ENCODE measurements at regions not wholly inside any gene's neighbourhood (a gene's known extent, or its start where the extent isn't known, plus 50 kb on each side); places are given as distances from the start of the nearest gene placed in this dataset.
"Not testable (repeated sequence)": the region's sequence is repeated elsewhere in the genome, so short reads cannot be mapped to it uniquely, and the experiment has no call there.

DNA sequence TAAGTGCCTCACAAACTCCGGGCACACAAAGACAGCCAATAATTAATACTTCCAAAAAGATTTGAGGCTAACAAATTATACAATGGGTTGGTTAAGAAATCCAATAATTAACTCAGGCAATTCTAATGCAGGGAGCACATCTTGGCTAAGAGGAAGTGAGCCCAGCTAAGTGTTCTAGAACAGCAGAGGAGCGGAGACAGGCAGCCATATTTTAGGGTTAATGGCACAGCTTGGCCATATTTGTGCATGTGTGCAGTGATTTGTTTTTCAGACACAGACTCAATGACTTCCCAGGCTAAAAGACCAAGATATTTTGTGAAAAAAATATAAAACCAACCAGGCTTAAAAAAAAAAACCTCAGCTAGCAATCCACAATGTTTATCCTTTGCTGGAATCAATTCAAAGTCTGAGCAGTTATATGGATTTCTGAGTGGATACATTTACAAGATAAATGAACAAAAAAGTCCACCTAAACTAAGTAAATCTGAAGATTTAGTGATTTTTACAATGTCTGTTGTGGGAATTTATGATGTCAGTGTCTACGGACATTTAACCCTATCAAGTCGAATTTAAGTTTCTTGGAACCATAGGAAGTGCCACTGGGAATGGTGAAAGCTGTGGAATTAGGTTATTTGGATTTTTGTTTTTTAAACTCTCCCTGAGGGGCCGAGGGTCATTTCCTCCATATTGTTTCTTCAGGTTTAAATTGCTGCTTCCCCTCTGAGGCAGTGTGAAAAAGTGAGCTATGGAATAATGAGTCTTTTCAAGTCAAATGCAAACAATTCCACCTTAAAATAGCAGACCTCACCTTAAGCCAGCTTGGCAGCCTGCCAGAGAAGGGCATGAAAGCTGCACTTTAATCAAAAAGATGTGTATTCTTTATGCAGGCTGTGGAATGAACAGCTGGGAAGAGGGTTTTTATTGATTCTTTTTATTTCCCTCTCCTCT is 413.7 kb upstream of the TBL1XR1 start:
- peaks cover 6% of the 10 kb centered on the region for H3K4me1 Mint-ChIP-seq
- H3K27ac Mint-ChIP-seq = no peak overlapping the region
- no peaks in the 10 kb centered on the region for H3K27me3 Mint-ChIP-seq

GRCh38 chr3:177611752-177612334 is 414.6 kb upstream of the TBL1XR1 start:
- Mint-ChIP-seq H3K27ac (no peak overlapping the region), H3K4me1 (peaks cover 4% of the 10 kb centered on the region), H3K36me3 (ENCODE audit: low read depth) (no peaks in the 10 kb centered on the region), H3K9me3 (no peaks in the 10 kb centered on the region), H3K27me3 (no peaks in the 10 kb centered on the region), H3K4me3 (no peak overlapping the region)
- no peak for ATAC-seq (replicated peaks)

More for the DNA sequence above, 413.7 kb upstream of the TBL1XR1 start:
- no peak overlapping the region for H3K4me3 Mint-ChIP-seq
- ATAC-seq (replicated peaks) = no peak
- no peaks in the 10 kb centered on the region for H3K36me3 Mint-ChIP-seq (ENCODE audit: low read depth)
- no peaks in the 10 kb centered on the region for H3K9me3 Mint-ChIP-seq

DNA sequence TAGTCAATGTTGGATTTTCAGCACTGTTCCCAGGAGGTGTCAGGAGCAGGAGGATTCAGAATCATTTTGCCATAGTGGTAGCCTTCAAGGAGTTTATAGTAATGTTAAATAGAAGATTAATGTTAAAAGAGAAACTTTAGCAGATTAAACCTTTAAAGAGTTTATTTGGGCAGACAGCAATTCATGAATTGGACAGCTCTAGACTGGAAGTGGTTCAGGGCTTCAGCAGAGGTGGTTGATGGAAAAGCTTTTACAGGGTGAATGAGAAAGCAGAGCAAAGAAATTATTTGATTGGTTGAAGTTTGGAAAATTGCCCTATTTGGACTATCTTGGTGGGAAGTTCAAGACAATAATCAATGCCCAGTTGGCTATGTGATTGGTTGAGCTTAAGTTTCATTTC is 416.6 kb upstream of the TBL1XR1 start:
- no peak overlapping the region for H3K4me3 Mint-ChIP-seq
- no peaks in the 10 kb centered on the region for H3K9me3 Mint-ChIP-seq
- H3K4me1 Mint-ChIP-seq = no peaks in the 10 kb centered on the region
- H3K27me3 Mint-ChIP-seq = no peaks in the 10 kb centered on the region
- no peak for ATAC-seq (replicated peaks)
- no peaks in the 10 kb centered on the region for H3K36me3 Mint-ChIP-seq (ENCODE audit: low read depth)
- no peak overlapping the region for H3K27ac Mint-ChIP-seq

- Mint-ChIP-seq H3K4me1 (no peaks in the 10 kb centered on the region), H3K27ac (no peak overlapping the region), H3K36me3 (ENCODE audit: low read depth) (no peaks in the 10 kb centered on the region), H3K9me3 (no peaks in the 10 kb centered on the region), H3K4me3 (no peak overlapping the region), H3K27me3 (no peaks in the 10 kb centered on the region)
- no peak for ATAC-seq (replicated peaks)
Measured at GRCh38 chr3:177615015-177615414, 417.7 kb upstream of the TBL1XR1 start.

DNA sequence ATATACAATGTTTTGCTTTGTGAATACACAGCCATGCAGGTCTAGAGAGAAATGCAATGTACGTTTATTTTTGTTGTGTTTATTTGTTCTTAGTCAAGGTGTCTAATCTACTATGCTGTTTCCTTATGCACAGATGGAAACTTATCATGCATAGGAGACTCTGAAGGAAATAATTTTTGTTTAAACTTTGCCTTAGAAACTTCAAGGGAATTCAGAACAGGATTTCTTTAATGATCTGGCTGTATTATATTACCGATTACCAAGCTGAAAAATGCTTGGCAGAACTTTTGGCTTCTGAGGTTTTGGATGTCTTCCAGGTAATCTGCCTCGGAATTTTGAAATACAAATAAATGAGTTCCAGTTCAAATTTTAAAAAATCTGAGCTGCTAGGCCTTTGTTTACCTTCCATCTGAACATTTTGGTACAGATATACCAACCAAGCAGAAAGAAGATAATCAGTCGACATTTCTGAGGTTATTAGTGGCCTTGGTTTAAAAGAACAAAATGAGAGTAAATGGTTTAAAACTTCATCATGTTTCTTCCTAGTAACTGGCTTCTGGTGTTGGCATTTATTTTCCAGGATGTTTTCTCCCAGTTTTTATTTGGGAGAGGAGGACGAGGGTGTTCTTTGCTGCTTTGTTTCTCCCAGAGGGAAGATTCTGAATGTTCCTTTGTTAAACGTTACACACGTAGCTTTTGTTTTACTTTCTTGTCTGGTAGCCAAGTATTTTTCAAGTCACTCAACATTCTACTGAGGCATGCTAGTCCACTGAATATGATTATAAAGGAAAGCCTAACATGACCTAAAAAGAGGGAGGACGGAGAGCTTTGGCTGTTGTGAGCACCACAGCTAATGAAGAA is 421.8 kb upstream of the TBL1XR1 start:
- Mint-ChIP-seq H3K27me3 (no peaks in the 10 kb centered on the region), H3K27ac (no peak overlapping the region), H3K36me3 (ENCODE audit: low read depth) (no peaks in the 10 kb centered on the region), H3K9me3 (no peaks in the 10 kb centered on the region), H3K4me1 (peaks cover 9% of the 10 kb centered on the region), H3K4me3 (no peak overlapping the region)
- ATAC-seq (replicated peaks) = no peak

- Mint-ChIP-seq H3K4me3 (no peak overlapping the region), H3K27me3 (no peaks in the 10 kb centered on the region), H3K36me3 (ENCODE audit: low read depth) (no peaks in the 10 kb centered on the region), H3K27ac (no peak overlapping the region), H3K9me3 (no peaks in the 10 kb centered on the region), H3K4me1 (peaks cover 14% of the 10 kb centered on the region)
- ATAC-seq (replicated peaks) = no peak
Measured at GRCh38 chr3:177620073-177620472, 422.8 kb upstream of the TBL1XR1 start.

DNA sequence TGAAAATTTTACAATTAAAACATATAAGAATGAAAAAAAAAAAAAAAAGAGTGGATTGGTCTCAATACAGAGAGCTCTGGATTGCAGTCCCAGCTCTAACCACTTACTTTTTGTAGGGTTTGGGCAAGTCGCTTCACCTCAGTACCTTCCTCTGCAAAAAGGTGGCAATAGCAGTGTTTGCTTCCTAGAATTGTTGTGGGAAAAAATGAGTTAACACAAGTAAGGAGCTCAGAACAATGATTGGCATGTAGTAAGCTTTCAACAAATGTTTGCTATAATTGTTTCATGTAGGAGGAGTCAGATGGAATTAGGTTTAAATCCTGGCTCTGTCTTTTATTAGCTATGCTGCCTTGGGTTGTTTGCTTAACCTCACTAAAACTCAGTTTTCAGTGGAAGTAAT is 425.2 kb upstream of the TBL1XR1 start:
- H3K27ac Mint-ChIP-seq = no peak overlapping the region
- no peaks in the 10 kb centered on the region for H3K27me3 Mint-ChIP-seq
- H3K36me3 Mint-ChIP-seq (ENCODE audit: low read depth) = no peaks in the 10 kb centered on the region

GRCh38 chr3:177622982-177623617 is 425.8 kb upstream of the TBL1XR1 start:
- no peaks in the 10 kb centered on the region for H3K9me3 Mint-ChIP-seq
- no peaks in the 10 kb centered on the region for H3K27me3 Mint-ChIP-seq
- no peak overlapping the region for H3K4me3 Mint-ChIP-seq
- H3K4me1 Mint-ChIP-seq = peaks cover 14% of the 10 kb centered on the region
- no peak for ATAC-seq (replicated peaks)
- no peak overlapping the region for H3K27ac Mint-ChIP-seq
- no peaks in the 10 kb centered on the region for H3K36me3 Mint-ChIP-seq (ENCODE audit: low read depth)

More for the DNA sequence above, 425.2 kb upstream of the TBL1XR1 start:
- no peak for ATAC-seq (replicated peaks)
- Mint-ChIP-seq H3K9me3 (no peaks in the 10 kb centered on the region), H3K4me1 (peaks cover 14% of the 10 kb centered on the region), H3K4me3 (no peak overlapping the region)

GRCh38 chr3:177624528-177625495 is 427.5 kb upstream of the TBL1XR1 start:
- Mint-ChIP-seq H3K27ac (peak overlapping the region; percentile 49), H3K36me3 (ENCODE audit: low read depth) (no peaks in the 10 kb centered on the region), H3K4me3 (peak overlapping the region; percentile 49), H3K27me3 (no peaks in the 10 kb centered on the region), H3K4me1 (peaks cover 14% of the 10 kb centered on the region), H3K9me3 (no peaks in the 10 kb centered on the region)
- peak; percentile 82 for ATAC-seq (replicated peaks)

DNA sequence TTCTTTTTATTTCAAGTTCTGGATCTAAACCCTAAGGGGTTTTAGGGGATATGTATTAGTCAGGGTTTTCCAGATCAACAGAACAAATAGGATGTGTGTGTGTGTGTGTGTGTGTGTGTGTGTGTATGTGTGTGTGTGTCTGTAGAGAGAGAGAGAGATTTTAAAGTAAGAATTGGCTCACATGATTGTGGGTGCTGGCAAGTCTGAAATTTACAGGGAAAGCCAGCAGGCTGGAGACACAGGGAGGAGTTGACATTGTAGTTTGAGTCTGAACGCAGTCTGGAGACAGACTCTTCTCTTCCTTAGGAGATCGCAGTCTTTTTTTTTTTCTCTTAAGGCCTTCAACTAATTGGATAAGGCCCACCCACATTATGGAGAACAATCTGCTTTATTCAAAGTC is 428.8 kb upstream of the TBL1XR1 start:
- H3K4me3 Mint-ChIP-seq = no peak overlapping the region
- no peaks in the 10 kb centered on the region for H3K27me3 Mint-ChIP-seq
- no peaks in the 10 kb centered on the region for H3K9me3 Mint-ChIP-seq
- no peak for ATAC-seq (replicated peaks)
- no peaks in the 10 kb centered on the region for H3K36me3 Mint-ChIP-seq (ENCODE audit: low read depth)
- H3K27ac Mint-ChIP-seq = no peak overlapping the region
- peaks cover 14% of the 10 kb centered on the region for H3K4me1 Mint-ChIP-seq

DNA sequence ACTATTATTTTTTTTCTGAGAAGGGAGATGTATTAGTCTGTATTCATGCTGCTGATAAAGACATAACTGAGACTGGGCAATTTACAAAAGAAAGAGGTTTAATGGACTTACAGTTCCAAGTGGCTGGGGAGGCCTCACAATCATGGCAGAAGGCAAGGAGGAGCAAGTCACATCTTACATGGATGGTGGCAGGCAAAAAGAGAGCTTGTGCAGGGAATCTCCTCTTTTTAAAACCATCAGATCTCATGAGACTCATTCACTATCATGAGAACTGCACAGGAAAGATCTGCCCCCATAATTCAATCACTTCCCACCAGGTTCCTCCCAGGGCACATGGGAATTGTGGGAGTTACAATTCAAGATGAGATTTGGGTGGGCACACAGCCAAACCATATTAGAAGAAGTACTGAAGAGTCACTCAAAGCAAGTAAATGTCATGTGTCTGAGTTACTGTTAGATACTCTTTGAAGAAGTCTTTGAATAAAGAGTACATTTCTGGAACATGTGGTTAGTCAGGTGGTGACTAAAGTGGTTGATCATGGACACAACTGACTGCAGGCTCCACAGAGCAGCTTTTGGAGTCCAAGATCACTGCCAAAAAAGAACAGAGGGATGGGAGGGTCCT is 430.9 kb upstream of the TBL1XR1 start:
- H3K27ac Mint-ChIP-seq; H3K4me3 Mint-ChIP-seq; ATAC-seq (replicated peaks); H3K9me3 Mint-ChIP-seq; H3K36me3 Mint-ChIP-seq (ENCODE audit: low read depth); H3K27me3 Mint-ChIP-seq: not testable (repeated sequence)
- peaks cover 10% of the 10 kb centered on the region for H3K4me1 Mint-ChIP-seq

GRCh38 chr3:177629276-177629675 is 432.0 kb upstream of the TBL1XR1 start:
- no peak for ATAC-seq (replicated peaks)
- H3K4me3 Mint-ChIP-seq = no peak overlapping the region
- H3K27me3 Mint-ChIP-seq = no peaks in the 10 kb centered on the region
- no peak overlapping the region for H3K27ac Mint-ChIP-seq
- no peaks in the 10 kb centered on the region for H3K36me3 Mint-ChIP-seq (ENCODE audit: low read depth)
- H3K9me3 Mint-ChIP-seq = no peaks in the 10 kb centered on the region
- H3K4me1 Mint-ChIP-seq = peaks cover 3% of the 10 kb centered on the region

GRCh38 chr3:177633671-177634207 is 436.5 kb upstream of the TBL1XR1 start:
- no peaks in the 10 kb centered on the region for H3K36me3 Mint-ChIP-seq (ENCODE audit: low read depth)
- H3K4me3 Mint-ChIP-seq = no peak overlapping the region
- peaks cover 7% of the 10 kb centered on the region for H3K9me3 Mint-ChIP-seq
- H3K27me3 Mint-ChIP-seq = no peaks in the 10 kb centered on the region
- H3K4me1 Mint-ChIP-seq = no peaks in the 10 kb centered on the region
- H3K27ac Mint-ChIP-seq = no peak overlapping the region
- no peak for ATAC-seq (replicated peaks)
